ENCODE measurements at regions not wholly inside any gene's neighbourhood (a gene's known extent, or its start where the extent isn't known, plus 50 kb on each side); places are given as distances from the start of the nearest gene placed in this dataset.
"Not testable (repeated sequence)": the region's sequence is repeated elsewhere in the genome, so short reads cannot be mapped to it uniquely, and the experiment has no call there.

- no peak for DNase-seq (ENCODE audit: low read depth)
Measured at GRCh38 chr10:31686599-31686998, 242.0 kb downstream of the ARHGAP12 start.

DNA sequence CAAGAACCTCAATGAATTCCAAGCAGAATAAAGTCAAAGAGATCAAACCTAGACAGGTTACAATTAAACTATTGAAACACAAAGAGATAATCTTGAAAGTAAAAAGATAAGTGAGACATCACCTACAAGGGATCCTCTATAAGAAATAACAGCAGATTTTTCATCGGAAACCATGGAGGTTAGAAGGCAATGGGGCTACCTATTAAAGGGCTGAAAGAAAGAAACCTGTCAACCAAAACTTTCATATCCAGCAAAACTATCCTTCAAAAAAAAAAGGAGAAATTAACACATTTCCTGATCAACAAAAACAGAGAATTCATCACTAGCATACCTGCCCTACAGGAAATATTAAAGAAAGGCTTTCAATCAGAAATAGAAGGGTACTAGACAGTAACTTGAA, 244.9 kb downstream of the ARHGAP12 start:
- DNase-seq (ENCODE audit: low read depth): peak; percentile 31

DNA sequence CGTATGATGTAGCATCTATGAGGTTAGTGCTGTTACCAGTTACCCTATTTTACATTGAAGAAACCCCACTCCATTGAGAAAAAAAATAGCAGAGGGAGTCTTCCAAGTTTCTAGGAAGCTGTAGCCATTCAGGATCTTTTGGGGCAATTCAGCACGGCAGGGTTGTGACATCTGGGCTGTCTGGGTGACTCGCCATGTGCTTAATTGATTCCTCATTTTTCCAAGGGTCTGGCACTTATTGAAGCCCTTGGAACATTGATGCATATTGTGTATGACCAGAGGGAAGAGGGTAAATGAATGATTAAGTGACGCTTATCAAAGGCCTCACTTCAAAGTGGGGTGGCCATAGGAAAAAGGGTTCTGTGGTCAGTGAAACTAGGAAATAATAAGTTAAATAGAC, 248.7 kb downstream of the ARHGAP12 start:
- peak; percentile 63 for DNase-seq (ENCODE audit: low read depth)

DNA sequence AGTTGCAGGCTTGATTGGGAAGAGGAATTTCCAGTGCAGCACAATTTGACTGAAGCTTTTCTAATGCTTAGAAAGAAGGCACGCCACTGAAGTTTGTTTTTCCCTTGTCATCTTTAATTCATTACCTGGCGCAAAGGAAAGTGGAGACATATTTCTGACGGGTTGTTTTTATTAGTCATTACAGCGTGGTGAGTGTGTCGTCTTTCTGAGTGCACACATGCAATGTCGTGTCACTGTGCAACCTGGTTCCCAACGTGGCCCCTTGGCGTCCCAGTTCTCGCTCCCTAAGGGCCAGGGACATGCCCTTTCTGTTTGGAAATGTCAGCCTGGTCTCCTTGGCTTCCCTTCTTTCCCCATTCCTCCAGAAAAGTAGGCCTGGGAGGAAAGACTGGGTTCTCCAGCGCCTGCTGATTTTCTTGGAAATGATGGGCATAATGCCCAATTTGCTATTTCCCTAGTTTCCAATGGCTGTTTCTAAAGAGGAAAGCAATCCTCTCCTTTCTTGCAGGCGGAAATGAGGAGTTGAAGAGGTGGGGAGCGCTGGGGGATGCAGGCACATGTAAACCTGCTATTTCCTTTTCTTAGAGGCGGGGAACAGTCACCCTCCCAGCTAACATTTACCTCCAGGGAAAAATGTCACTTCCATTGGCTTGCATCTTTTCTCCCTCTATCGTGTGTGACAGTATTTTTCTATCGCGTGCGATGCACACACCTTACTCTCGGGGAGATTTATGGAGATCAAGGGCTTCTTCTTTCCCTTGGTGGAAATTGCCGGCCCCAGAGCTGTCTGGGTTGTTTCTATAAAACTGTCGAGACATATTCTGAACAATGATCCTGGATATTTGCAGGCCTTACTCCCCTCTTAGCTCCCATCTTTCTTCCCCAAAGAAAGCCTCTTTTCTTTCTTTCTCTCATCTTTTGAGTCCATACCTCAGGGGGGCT, 249.8 kb downstream of the ARHGAP12 start:
- no peak for DNase-seq (ENCODE audit: low read depth)

DNA sequence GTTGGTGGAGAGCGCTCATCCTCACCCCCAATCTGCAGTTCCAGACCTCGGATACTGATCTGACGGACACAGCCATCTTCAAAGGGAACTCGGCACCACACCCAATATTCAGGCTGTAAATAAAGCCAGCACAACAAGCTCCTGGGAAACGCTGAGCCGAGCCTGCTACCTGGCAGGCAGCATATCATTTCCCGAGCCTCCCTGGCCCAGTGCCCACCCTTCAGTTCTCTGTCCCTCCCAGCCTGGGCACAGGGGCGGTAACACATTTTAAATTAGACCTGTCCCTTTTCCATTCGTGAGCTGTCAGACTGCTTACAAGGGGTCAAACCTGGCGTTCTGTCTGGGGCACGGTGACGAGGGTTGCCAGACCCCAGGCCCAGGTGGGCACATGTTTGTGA, 250.5 kb downstream of the ARHGAP12 start:
- no peak for DNase-seq (ENCODE audit: low read depth)

DNA sequence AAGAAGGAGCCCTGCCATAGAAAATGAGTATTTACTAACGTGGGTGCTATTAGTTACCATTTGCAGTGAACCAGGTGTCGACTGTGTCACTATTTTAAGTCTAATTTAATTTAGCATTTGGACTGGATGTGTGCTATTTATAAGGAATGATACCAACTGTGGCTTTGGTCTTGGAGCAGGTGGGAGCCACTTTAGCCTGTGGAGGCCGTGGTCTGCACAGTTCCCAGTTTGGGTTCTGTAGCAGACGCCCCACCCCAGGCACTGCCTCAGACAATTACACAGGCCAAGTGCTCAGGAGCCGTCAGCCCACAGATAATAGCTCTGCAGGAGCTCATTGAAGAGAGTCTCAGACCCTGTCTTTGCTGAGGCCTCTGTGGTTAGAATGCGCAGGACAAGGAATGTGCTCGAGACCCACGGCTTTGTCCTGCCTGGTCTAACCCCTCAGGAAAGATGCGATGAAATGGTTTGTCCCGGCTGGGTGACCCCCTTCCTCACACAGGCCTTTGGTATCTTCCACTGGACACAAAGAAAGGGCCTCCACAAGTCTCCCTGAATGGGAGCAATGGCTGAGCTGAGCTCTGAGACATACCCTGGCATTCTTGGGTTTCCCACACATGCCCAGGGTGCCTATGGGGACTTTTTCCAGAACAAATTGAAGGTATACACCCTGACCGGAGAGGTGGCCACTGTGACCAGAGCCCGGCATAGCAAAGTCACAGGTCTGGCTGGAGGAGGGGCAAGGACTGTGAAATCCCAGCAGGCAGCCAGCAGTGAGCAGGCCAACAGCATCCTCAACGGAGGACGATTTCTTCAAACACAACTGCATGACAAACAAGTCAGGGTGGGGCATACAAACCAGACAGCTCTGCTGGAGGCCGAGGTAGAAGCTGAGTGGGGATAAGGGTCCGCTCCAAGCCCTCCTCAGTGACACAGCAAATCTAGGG, 251.2 kb downstream of the ARHGAP12 start:
- DNase-seq (ENCODE audit: low read depth): no peak

DNA sequence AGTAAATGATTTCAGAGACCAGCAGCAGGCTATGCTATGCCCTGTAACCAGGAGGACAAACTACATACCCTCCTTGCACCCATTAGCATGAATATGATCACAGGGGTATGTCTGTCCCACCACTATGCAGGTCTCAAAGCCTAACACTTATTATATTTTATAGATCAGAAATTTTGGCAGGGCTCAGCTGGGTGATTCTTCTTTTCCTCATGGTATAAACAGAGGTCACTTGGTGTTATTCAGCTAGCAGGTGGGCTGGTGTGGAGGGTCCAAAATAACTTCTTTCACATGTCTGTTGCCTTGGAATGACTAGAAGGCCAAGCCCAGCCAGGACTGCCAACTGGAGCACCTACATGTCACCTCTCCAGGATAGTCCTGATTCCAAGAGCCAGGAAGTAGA, 252.9 kb downstream of the ARHGAP12 start:
- DNase-seq (ENCODE audit: low read depth): no peak

- peak; percentile 85 for DNase-seq (ENCODE audit: low read depth)
Measured at GRCh38 chr10:31669357-31669756, 259.3 kb downstream of the ARHGAP12 start.

DNA sequence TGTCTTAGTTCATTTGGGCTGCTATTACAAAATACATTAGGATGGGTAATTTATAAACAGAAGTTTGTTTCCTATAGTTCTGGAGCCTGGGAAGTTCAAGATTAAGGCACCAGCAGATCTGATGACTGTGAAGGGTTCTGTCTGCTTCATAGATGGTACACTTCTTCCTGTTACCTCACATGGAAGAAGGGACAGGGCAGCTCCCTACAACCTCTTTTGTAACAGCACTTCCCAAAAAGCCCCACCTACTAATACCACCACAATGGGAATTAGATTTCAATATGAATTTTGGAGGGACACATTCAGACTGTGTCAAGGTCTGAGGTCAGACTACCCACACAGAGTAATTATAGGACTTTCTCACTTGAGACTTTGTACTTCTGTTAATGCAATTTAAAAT, 260.3 kb downstream of the ARHGAP12 start:
- DNase-seq (ENCODE audit: low read depth): no peak

DNA sequence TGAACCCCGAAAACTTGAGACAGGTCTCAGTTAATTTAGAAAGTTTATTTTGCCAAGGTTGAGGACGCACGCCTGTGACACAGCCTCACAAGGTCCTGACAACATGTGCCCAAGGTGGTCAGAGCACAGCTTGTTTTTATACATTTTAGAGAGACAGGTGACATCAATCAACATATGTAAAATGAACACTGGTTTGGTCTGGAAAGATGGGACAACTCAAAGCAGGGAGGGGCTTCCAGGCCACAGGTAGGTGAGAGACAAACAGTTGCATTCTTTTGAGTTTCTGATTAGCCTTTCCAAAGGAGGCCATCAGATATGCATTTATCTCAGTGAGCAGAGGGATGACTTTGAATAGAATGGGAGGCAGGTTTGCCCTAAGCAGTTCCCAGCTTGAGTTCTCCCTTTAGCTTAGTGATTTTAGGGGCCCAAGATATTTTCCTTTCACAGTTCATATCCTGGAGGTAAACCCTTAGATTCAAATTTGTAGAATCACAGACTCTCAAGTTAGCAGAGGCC, 262.8 kb downstream of the ARHGAP12 start:
- not testable (repeated sequence) for DNase-seq (ENCODE audit: low read depth)

GRCh38 chr10:31664803-31665202, 263.8 kb downstream of the ARHGAP12 start:
- no peak for DNase-seq (ENCODE audit: low read depth)

DNA sequence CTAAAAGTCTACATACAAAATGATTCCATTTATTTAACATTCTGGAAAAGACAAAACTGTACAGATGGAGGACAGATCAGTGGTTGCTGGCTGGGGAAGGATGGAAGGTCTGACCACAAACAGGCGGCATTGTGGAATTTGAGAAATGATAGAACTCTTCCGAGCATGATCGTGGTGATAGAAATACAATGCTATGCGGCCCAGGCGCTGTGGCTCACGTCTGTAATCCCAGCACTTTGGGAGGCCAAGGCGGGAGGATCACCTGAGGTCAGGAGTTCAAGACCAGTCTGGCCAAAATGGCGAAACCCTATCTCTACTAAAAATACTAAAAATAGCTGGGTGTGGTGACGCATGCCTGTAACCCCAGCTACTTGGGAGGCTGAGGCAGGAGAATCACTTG, 264.6 kb downstream of the ARHGAP12 start:
- peak; percentile 37 for DNase-seq (ENCODE audit: low read depth)

- DNase-seq (ENCODE audit: low read depth): no peak
Measured at GRCh38 chr10:31660300-31660699, 268.3 kb downstream of the ARHGAP12 start.

GRCh38 chr10:31659665-31660064, 269.0 kb downstream of the ARHGAP12 start:
- no peak for DNase-seq (ENCODE audit: low read depth)

DNA sequence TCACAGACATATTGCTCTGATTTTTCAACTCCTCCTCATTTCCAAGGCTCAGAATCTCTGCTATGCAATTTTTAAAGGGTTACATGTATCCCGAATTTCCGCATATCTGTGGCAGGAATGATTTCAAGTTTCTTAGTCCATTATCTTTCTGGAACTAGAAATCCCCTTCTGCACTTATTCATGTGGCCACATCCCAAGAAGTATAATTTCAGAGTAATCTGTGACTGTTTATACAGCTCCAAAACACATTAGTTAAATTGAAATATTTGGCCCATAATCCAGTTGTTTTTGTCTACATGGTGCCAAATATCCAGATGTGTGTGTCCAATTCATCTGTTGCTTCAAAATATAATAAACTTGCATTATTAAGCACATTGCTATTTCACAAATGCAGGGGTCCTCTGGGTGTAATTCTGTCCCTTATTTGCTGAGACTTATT, 271.2 kb downstream of the ARHGAP12 start:
- no peak for DNase-seq (ENCODE audit: low read depth)

- DNase-seq (ENCODE audit: low read depth): no peak
Measured at GRCh38 chr10:31656851-31657433, 271.7 kb downstream of the ARHGAP12 start.

DNA sequence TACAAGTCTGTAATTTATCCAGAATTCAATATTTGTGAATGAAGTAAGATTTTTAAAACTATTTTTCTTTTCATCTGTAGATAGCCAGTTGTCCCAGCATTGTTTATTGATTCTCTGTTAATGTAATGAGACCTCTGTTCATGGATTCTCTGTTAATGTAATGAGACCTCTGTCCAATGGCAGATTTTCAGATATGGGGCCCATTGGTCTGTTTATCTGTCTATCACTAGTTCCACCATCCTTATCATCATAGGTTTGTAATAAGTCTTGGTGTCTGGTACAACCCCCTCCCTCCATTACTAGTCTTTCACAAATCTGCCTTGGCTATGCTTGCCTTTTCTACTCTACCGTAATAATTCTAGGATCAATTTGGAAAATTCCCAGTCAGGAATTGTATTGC, 276.6 kb downstream of the ARHGAP12 start:
- DNase-seq (ENCODE audit: low read depth): no peak

- peak; percentile 96 for DNase-seq (ENCODE audit: low read depth)
Measured at GRCh38 chr10:31650010-31650409, 278.6 kb downstream of the ARHGAP12 start.

DNA sequence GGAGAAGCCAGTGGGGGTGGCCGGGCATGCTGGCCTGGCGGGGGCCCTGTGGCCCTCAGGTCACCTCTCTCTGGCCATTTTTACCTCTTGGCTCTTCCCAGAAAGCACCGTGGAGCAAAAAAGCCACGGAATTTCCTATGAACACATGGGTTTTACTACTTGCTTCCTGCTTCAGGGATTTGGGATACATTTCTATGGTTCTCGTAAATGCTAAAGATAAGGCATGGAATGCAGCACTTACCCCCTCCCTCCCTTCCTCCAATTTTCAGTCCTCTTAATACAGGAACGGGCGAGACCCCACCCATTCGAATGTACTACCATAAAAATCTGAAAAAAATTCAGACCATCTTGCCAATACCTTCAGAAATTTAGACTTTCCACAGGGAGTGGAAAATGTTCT, 279.7 kb downstream of the ARHGAP12 start:
- DNase-seq (ENCODE audit: low read depth): no peak

- peak; percentile 91 for DNase-seq (ENCODE audit: low read depth)
Measured at GRCh38 chr10:31647861-31648260, 280.8 kb downstream of the ARHGAP12 start.

GRCh38 chr10:31646519-31646918, 282.1 kb downstream of the ARHGAP12 start:
- DNase-seq (ENCODE audit: low read depth): peak; percentile 91

- peak; percentile 89 for DNase-seq (ENCODE audit: low read depth)
Measured at GRCh38 chr10:31645786-31646185, 282.8 kb downstream of the ARHGAP12 start.

Data from RPMI7951 (cell line).